HUES64 (cell line): ENCODE measurements at regions not wholly inside any gene's neighbourhood (a gene's known extent, or its start where the extent isn't known, plus 50 kb on each side); places are given as distances from the start of the nearest gene placed in this dataset.
"Not testable (repeated sequence)": the region's sequence is repeated elsewhere in the genome, so short reads cannot be mapped to it uniquely, and the experiment has no call there.

ENCODE experiments used
- H3K27ac ChIP-seq: 2 replicates; pipeline ENCODE4 v1.7.0; 2013; ENCODE audit warnings: low read depth, low read length, inconsistent platforms
- H3K27me3 ChIP-seq: 2 replicates; pipeline ENCODE4 v1.6.1; 2013; ENCODE audit warnings: mild to moderate bottlenecking, low read length; ENCODE audit not compliant: insufficient read depth
- H3K36me3 ChIP-seq: 2 replicates; pipeline ENCODE4 v1.6.1; 2013; ENCODE audit warnings: mild to moderate bottlenecking, low read length; ENCODE audit not compliant: insufficient read depth
- H3K4me1 ChIP-seq: 2 replicates; pipeline ENCODE4 v1.6.1; 2013; ENCODE audit warnings: mild to moderate bottlenecking, low read length, moderate library complexity; ENCODE audit not compliant: insufficient read depth
- H3K4me3 ChIP-seq: 2 replicates; pipeline ENCODE4 v1.5.1; 2013; ENCODE audit warnings: mild to moderate bottlenecking, low read length, moderate library complexity
- H3K9ac ChIP-seq: 2 replicates; pipeline ENCODE4 v1.6.1; 2013; ENCODE audit warnings: mild to moderate bottlenecking, low read depth, low read length
- H3K9me3 ChIP-seq: 2 replicates; pipeline ENCODE4 v1.6.1; 2013; ENCODE audit warnings: low read depth, low read length; ENCODE audit not compliant: insufficient read depth
- WGBS: fragments of 150-250, 120-280 bp; methylation state at CpG from one replicate; pipeline ENCODE4 v1.1.7; 2013; ENCODE audit warnings: missing lambda C conversion rate; 5-methylcytosine and 5-hydroxymethylcytosine counted together

- not testable (repeated sequence) for H3K27ac ChIP-seq, H3K9ac ChIP-seq, H3K9me3 ChIP-seq, H3K4me1 ChIP-seq, H3K4me3 ChIP-seq, H3K27me3 ChIP-seq, H3K36me3 ChIP-seq
- WGBS: no CpG with 5 or more reads among the region's 7 CpGs
Observed at GRCh38 chr2:87602118-87602517, 145.8 kb upstream of the PLGLB2 start.

- not testable (repeated sequence) for H3K9me3 ChIP-seq, H3K27me3 ChIP-seq, H3K27ac ChIP-seq, H3K36me3 ChIP-seq, H3K4me1 ChIP-seq, H3K9ac ChIP-seq, H3K4me3 ChIP-seq
- WGBS: no CpG with 5 or more reads among the region's 2 CpGs
Observed at GRCh38 chr2:87602728-87603127, 145.2 kb upstream of the PLGLB2 start.

GRCh38 chr2:87603418-87604278 is 144.2 kb upstream of the PLGLB2 start:
- not testable (repeated sequence) for H3K9ac ChIP-seq, H3K27ac ChIP-seq

GRCh38 chr2:87604279-87604818 is 143.5 kb upstream of the PLGLB2 start:
- not testable (repeated sequence) for H3K4me1 ChIP-seq, H3K27me3 ChIP-seq, H3K9me3 ChIP-seq, H3K36me3 ChIP-seq, H3K27ac ChIP-seq, H3K9ac ChIP-seq, H3K4me3 ChIP-seq
- WGBS: no CpG with 5 or more reads among the region's 6 CpGs

More at GRCh38 chr2:87603418-87604278, 144.2 kb upstream of the PLGLB2 start:
- not testable (repeated sequence) for H3K36me3 ChIP-seq, H3K9me3 ChIP-seq, H3K4me3 ChIP-seq, H3K4me1 ChIP-seq, H3K27me3 ChIP-seq
- WGBS: 68% methylated on average over 2 of the region's 10 CpGs

GRCh38 chr2:87604980-87605379 is 142.9 kb upstream of the PLGLB2 start:
- H3K4me3 ChIP-seq, H3K36me3 ChIP-seq, H3K4me1 ChIP-seq, H3K27me3 ChIP-seq, H3K9me3 ChIP-seq, H3K9ac ChIP-seq, H3K27ac ChIP-seq: not testable (repeated sequence)
- no CpG with 5 or more reads among the region's 2 CpGs for WGBS

GRCh38 chr2:87608377-87609166 is 139.3 kb upstream of the PLGLB2 start:
- not testable (repeated sequence) for H3K9ac ChIP-seq, H3K27ac ChIP-seq, H3K36me3 ChIP-seq, H3K4me3 ChIP-seq, H3K27me3 ChIP-seq, H3K9me3 ChIP-seq, H3K4me1 ChIP-seq
- no CpG with 5 or more reads among the region's 3 CpGs for WGBS

- H3K27ac ChIP-seq, H3K9ac ChIP-seq, H3K4me1 ChIP-seq, H3K4me3 ChIP-seq, H3K27me3 ChIP-seq, H3K9me3 ChIP-seq, H3K36me3 ChIP-seq: not testable (repeated sequence)
- no CpG with 5 or more reads among the region's 1 CpG for WGBS
Observed at GRCh38 chr2:87610974-87611373, 136.9 kb upstream of the PLGLB2 start.

- H3K9ac ChIP-seq, H3K4me3 ChIP-seq, H3K36me3 ChIP-seq, H3K27me3 ChIP-seq, H3K4me1 ChIP-seq, H3K9me3 ChIP-seq, H3K27ac ChIP-seq: not testable (repeated sequence)
- no CpG with 5 or more reads among the region's 4 CpGs for WGBS
Observed at GRCh38 chr2:87611416-87611815, 136.5 kb upstream of the PLGLB2 start.

- H3K4me1 ChIP-seq, H3K36me3 ChIP-seq, H3K9ac ChIP-seq, H3K4me3 ChIP-seq, H3K9me3 ChIP-seq, H3K27me3 ChIP-seq, H3K27ac ChIP-seq: not testable (repeated sequence)
- no CpG with 5 or more reads among the region's 2 CpGs for WGBS
Observed at GRCh38 chr2:87611956-87612355, 135.9 kb upstream of the PLGLB2 start.

GRCh38 chr2:87614829-87615434 is 133.0 kb upstream of the PLGLB2 start:
- not testable (repeated sequence) for H3K27ac ChIP-seq, H3K4me1 ChIP-seq, H3K9me3 ChIP-seq, H3K4me3 ChIP-seq, H3K27me3 ChIP-seq, H3K9ac ChIP-seq, H3K36me3 ChIP-seq

GRCh38 chr2:87619121-87619520 is 128.8 kb upstream of the PLGLB2 start:
- not testable (repeated sequence) for H3K9ac ChIP-seq, H3K4me1 ChIP-seq, H3K27ac ChIP-seq, H3K9me3 ChIP-seq, H3K27me3 ChIP-seq, H3K4me3 ChIP-seq, H3K36me3 ChIP-seq
